SK-N-SH (cell line): ENCODE measurements at regions not wholly inside any gene's neighbourhood (a gene's known extent, or its start where the extent isn't known, plus 50 kb on each side); places are given as distances from the start of the nearest gene placed in this dataset.

Experiments
- CTCF ChIA-PET: fragments of 300-600, 350-600 bp; formaldehyde crosslinking; extraction: SDS; loops from one replicate; lab custom pipeline; 2021; lab: Yijun Ruan, JAX
- POLR2A ChIA-PET: fragments of 350-600 bp; sonication (Branson Sonifier 250); formaldehyde crosslinking; extraction: SDS; loops from one replicate; lab custom pipeline; 2020; ENCODE audit warnings: antibody characterized with exemption, inconsistent platforms; lab: Yijun Ruan, JAX
- DNase-seq: peaks from one replicate; pipeline ENCODE4 v3.0.0; 2012
- H2AFZ ChIP-seq: fragments of 200-600 bp; sonication (generic); 2 replicates; pipeline ENCODE4 v1.8.1; 2016; ENCODE audit warnings: antibody characterized with exemption, mild to moderate bottlenecking, low read depth
- H3F3A ChIP-seq: fragments of 200-600 bp; sonication (generic); replicated peaks from 2 replicates; pipeline ENCODE3; 2016; ENCODE audit warnings: antibody characterized with exemption, mild to moderate bottlenecking; ENCODE audit not compliant: insufficient read depth
- H3K27ac ChIP-seq, 2 experiments: fragments of 200-500 bp in 1 of 2; fragments of 200-600 bp in 1 of 2; sonication (Bioruptor generic) in 1 of 2; sonication (generic), shearing (Covaris generic) in 1 of 2; 2 replicates each; pipeline versions ENCODE4 v1.5.1 to v1.6.1; 2014 to 2016; ENCODE audit warnings: low read depth in 2 of 2, inconsistent platforms in 1 of 2, low read length in 1 of 2, mild to moderate bottlenecking in 1 of 2, mixed read lengths in 1 of 2
- H3K27me3 ChIP-seq: fragments of 200-600 bp; sonication (generic), shearing (Covaris generic); 2 replicates; pipeline ENCODE4 v1.6.1; 2016; ENCODE audit warnings: mixed run types; ENCODE audit not compliant: insufficient read depth
- H3K36me3 ChIP-seq, 2 experiments: fragments of 200-500 bp in 1 of 2; fragments of 200-600 bp in 1 of 2; sonication (Bioruptor generic) in 1 of 2; sonication (generic) in 1 of 2; replicated peaks in 1 of 2; 2 replicates each; pipeline versions ENCODE3 to v1.5.1; 2014 to 2016; ENCODE audit warnings: low read length in 1 of 2, mild to moderate bottlenecking in 1 of 2; ENCODE audit not compliant: insufficient read depth in 2 of 2, control insufficient read depth in 1 of 2
- H3K4me1 ChIP-seq, 2 experiments: fragments of 200-500 bp in 1 of 2; fragments of 200-600 bp in 1 of 2; sonication (Bioruptor generic) in 1 of 2; sonication (generic), shearing (Covaris generic) in 1 of 2; 2 replicates each; pipeline versions ENCODE4 v1.5.1 to v1.6.1; 2014 to 2016; ENCODE audit warnings: low read depth in 1 of 2, low read length in 1 of 2, mixed run types in 1 of 2; ENCODE audit not compliant: insufficient read depth in 2 of 2, control insufficient read depth in 1 of 2
- H3K4me2 ChIP-seq: fragments of 200-600 bp; sonication (generic), shearing (Covaris generic); 2 replicates; pipeline ENCODE4 v1.6.1; 2017; ENCODE audit warnings: mixed run types
- H3K4me3 ChIP-seq, 2 experiments: fragments of 200-500 bp in 1 of 2; fragments of 200-600 bp in 1 of 2; sonication (Bioruptor generic) in 1 of 2; sonication (generic), shearing (Covaris generic) in 1 of 2; 2 replicates each; pipeline versions ENCODE4 v1.5.1 to v1.8.1; 2014 to 2016; ENCODE audit warnings: low read depth in 2 of 2, inconsistent platforms in 1 of 2, low read length in 1 of 2, mild to moderate bottlenecking in 1 of 2, mixed read lengths in 1 of 2, moderate library complexity in 1 of 2
- H3K79me2 ChIP-seq: fragments of 200-600 bp; sonication (generic); 2 replicates; pipeline ENCODE4 v1.8.1; 2017; ENCODE audit warnings: mild to moderate bottlenecking; ENCODE audit not compliant: insufficient read depth
- H3K9ac ChIP-seq: fragments of 200-600 bp; sonication (generic); 2 replicates; pipeline ENCODE4 v1.6.1; 2017; ENCODE audit warnings: mixed run types
- H3K9me2 ChIP-seq: fragments of 200-600 bp; sonication (generic); 2 replicates; pipeline ENCODE4 v1.6.1; 2017; ENCODE audit warnings: mixed run types
- H3K9me3 ChIP-seq: fragments of 200-600 bp; sonication (generic); 2 replicates; pipeline ENCODE4 v1.6.1; 2017; ENCODE audit warnings: mixed run types, mild to moderate bottlenecking, moderate library complexity
- H4K20me1 ChIP-seq: fragments of 200-600 bp; sonication (generic); 2 replicates; pipeline ENCODE4 v1.6.1; 2017; ENCODE audit warnings: mild to moderate bottlenecking, mixed run types; ENCODE audit not compliant: insufficient read depth
- CTCF ChIP-seq: fragments of 200-600 bp; sonication (generic); IDR thresholded peaks from 2 replicates; pipeline ENCODE4 v1.6.1; 2017; ENCODE audit warnings: antibody characterized with exemption, mild to moderate bottlenecking, moderate library complexity
- ELF1 ChIP-seq: IDR thresholded peaks from 2 replicates; pipeline ENCODE4 v1.4.0; 2012
- EP300 ChIP-seq, 2 experiments: IDR thresholded peaks; 2 replicates each; pipeline versions ENCODE4 v1.4.0 to v1.6.1; 2012; ENCODE audit warnings: borderline replicate concordance in 1 of 2, low read depth in 1 of 2, low read length in 1 of 2
- FOXJ3 ChIP-seq: sonication (generic); formaldehyde crosslinking; IDR thresholded peaks from 2 replicates; pipeline ENCODE4 v1.5.1; 2020; ENCODE audit warnings: mild to moderate bottlenecking, missing genetic modification reagents
- GABPA ChIP-seq: IDR thresholded peaks from 2 replicates; pipeline ENCODE4 v1.4.0; 2012; ENCODE audit warnings: low read depth, mild to moderate bottlenecking
- GATA2 ChIP-seq: sonication (generic); formaldehyde crosslinking; IDR thresholded peaks from 2 replicates; pipeline ENCODE4 v1.5.0; 2020; ENCODE audit warnings: mild to moderate bottlenecking, missing genetic modification reagents
- JUND ChIP-seq: IDR thresholded peaks from 2 replicates; pipeline ENCODE4 v1.4.0; 2012
- MXI1 ChIP-seq: IDR thresholded peaks from 2 replicates; pipeline ENCODE4 v1.6.1; 2012; ENCODE audit warnings: mild to moderate bottlenecking, low read depth, low read length, improper control_type of control experiment
- NRF1 ChIP-seq: IDR thresholded peaks from 2 replicates; pipeline ENCODE4 v1.6.1; 2012; ENCODE audit warnings: low read depth, mild to moderate bottlenecking, low read length
- POLR2AphosphoS5 ChIP-seq: IDR thresholded peaks from 2 replicates; pipeline ENCODE4 v1.6.1; 2012; ENCODE audit warnings: low read depth, low read length
- RAD21 ChIP-seq: IDR thresholded peaks from 2 replicates; pipeline ENCODE4 v1.6.1; 2012; ENCODE audit warnings: mild to moderate bottlenecking, low read length
- RFX5 ChIP-seq: IDR thresholded peaks from 2 replicates; pipeline ENCODE4 v1.6.1; 2012; ENCODE audit warnings: mild to moderate bottlenecking, improper control_type of control experiment, low read length
- TEAD4 ChIP-seq: IDR thresholded peaks from 2 replicates; pipeline ENCODE4 v1.4.0; 2012; ENCODE audit warnings: mild to moderate bottlenecking, borderline replicate concordance; ENCODE audit not compliant: insufficient read depth
- USF1 ChIP-seq: IDR thresholded peaks from 2 replicates; pipeline ENCODE4 v1.4.0; 2012; ENCODE audit warnings: low read depth, borderline replicate concordance
- USF2 ChIP-seq: fragments of 150-350 bp; IDR thresholded peaks from 2 replicates; pipeline ENCODE4 v1.6.1; 2017; ENCODE audit warnings: antibody characterized with exemption, low read length, low read depth, borderline replicate concordance
- WGBS: methylation state at CpG from one replicate; pipeline ENCODE4 v1.1.6; 2017; ENCODE audit warnings: low lambda C conversion rate; 5-methylcytosine and 5-hydroxymethylcytosine counted together
- TF ChIP-seq, protein P1 (sequence below): IDR thresholded peaks from 2 replicates; pipeline ENCODE4; 2012
- TF ChIP-seq, protein P2 (sequence below): IDR thresholded peaks from 2 replicates; pipeline ENCODE4 v1.4.0; 2012; ENCODE audit warnings: low read depth

DNA sequence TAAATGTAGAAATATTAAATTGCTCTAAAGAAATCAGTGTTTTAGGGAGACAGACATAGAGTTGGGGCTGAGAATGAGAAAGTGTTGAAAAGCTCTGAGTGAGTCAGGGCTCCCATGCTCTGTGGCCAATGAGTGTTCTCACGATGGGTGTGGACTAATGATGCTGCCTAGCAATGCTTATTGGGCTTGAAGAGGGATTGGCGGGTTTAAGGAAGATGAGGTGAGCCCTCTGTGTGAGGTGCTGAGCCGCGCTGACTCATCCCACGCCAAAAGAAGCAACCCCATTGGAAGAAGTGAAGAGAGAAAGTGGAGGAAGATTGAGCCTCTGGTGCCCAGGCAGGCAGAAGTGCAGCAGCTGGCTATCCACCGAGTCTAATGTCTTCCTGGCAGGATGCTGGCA lies 65.1 kb upstream of the DPT start:
- no peak overlapping the region for H2AFZ ChIP-seq
- no peak overlapping the region for H3K4me2 ChIP-seq
- WGBS = 81% methylated on average over 6 of the region's 6 CpGs
- no peaks in the 10 kb centered on the region for H3K9me2 ChIP-seq
- H3F3A ChIP-seq = no peaks in the 10 kb centered on the region
- CTCF ChIA-PET = no interaction called here
- DNase-seq = no peak
- no peak overlapping the region for H3K27ac ChIP-seq
- no peaks in the 10 kb centered on the region for H3K79me2 ChIP-seq
- TF ChIP-seq GATA2 (CRISPR knock-in tag) (no peak), MXI1 (no peak)
- no peak overlapping the region for H3K9ac ChIP-seq
- H3K4me1 ChIP-seq = no peaks in the 10 kb centered on the region
- POLR2A ChIA-PET = no interaction called here
- H4K20me1 ChIP-seq = no peaks in the 10 kb centered on the region
- no peaks in the 10 kb centered on the region for H3K27me3 ChIP-seq
- no peak overlapping the region for H3K4me3 ChIP-seq
- H3K9me3 ChIP-seq = no peaks in the 10 kb centered on the region
- no peaks in the 10 kb centered on the region for H3K36me3 ChIP-seq

- CTCF ChIA-PET = no interaction called here
These were observed 66.7 kb upstream of the DPT start for GRCh38 chr1:168795681-168796080.

More at GRCh38 chr1:168795681-168796080, 66.7 kb upstream of the DPT start:
- H4K20me1 ChIP-seq = no peaks in the 10 kb centered on the region
- TF ChIP-seq ELF1 (no peak), FOXJ3 (CRISPR knock-in tag) (no peak), RFX5 (no peak), RAD21 (no peak), USF2 (no peak), NRF1 (no peak), TEAD4 (no peak), EP300 (IDR thresholded peaks at IDR 0.05; ENCODE audit: borderline replicate concordance in 1 of 2, low read depth in 1 of 2, low read length in 1 of 2) (no peak), GATA2 (CRISPR knock-in tag) (no peak), POLR2AphosphoS5 (no peak), GABPA (no peak), JUND (no peak), CTCF (no peak), USF1 (no peak)
- TF ChIP-seq, protein P1, sequence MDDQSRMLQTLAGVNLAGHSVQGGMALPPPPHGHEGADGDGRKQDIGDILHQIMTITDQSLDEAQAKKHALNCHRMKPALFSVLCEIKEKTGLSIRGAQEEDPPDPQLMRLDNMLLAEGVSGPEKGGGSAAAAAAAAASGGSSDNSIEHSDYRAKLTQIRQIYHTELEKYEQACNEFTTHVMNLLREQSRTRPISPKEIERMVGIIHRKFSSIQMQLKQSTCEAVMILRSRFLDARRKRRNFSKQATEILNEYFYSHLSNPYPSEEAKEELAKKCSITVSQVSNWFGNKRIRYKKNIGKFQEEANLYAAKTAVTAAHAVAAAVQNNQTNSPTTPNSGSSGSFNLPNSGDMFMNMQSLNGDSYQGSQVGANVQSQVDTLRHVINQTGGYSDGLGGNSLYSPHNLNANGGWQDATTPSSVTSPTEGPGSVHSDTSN = no peak
- TF ChIP-seq, protein P2, sequence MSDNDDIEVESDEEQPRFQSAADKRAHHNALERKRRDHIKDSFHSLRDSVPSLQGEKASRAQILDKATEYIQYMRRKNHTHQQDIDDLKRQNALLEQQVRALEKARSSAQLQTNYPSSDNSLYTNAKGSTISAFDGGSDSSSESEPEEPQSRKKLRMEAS = no peak
- no peak for DNase-seq
- no peak overlapping the region for H2AFZ ChIP-seq
- no peak overlapping the region for H3K4me3 ChIP-seq
- H3K9me2 ChIP-seq = no peaks in the 10 kb centered on the region
- H3K27me3 ChIP-seq = no peaks in the 10 kb centered on the region
- 83% methylated on average over 3 of the region's 3 CpGs for WGBS
- H3K9ac ChIP-seq = no peak overlapping the region
- H3K4me1 ChIP-seq = no peaks in the 10 kb centered on the region
- no peak overlapping the region for H3K27ac ChIP-seq
- H3F3A ChIP-seq = no peaks in the 10 kb centered on the region
- POLR2A ChIA-PET = no interaction called here
- no peaks in the 10 kb centered on the region for H3K79me2 ChIP-seq
- no peak overlapping the region for H3K4me2 ChIP-seq
- H3K9me3 ChIP-seq = no peaks in the 10 kb centered on the region
- no peaks in the 10 kb centered on the region for H3K36me3 ChIP-seq
